Neural cell (in vitro differentiated cells): ENCODE measurements at regions not wholly inside any gene's neighbourhood (a gene's known extent, or its start where the extent isn't known, plus 50 kb on each side); places are given as distances from the start of the nearest gene placed in this dataset.

ENCODE experiments used
- CTCF ChIP-seq: fragments of 450-650 bp; IDR thresholded peaks from 2 replicates; pipeline ENCODE4 v1.5.1; 2014; ENCODE audit warnings: antibody characterized with exemption, mild to moderate bottlenecking, moderate library complexity; ENCODE audit not compliant: poor library complexity, severe bottlenecking
- EZH2 ChIP-seq: fragments of 200-600, 300-800 bp; shearing (Covaris generic), sonication (generic); IDR thresholded peaks from 2 replicates; pipeline ENCODE4 v1.6.1; 2014; ENCODE audit warnings: antibody characterized with exemption, low read length, borderline replicate concordance, mild to moderate bottlenecking; ENCODE audit not compliant: insufficient read depth, poor library complexity, severe bottlenecking
- POLR2AphosphoS5 ChIP-seq: IDR thresholded peaks from 2 replicates; pipeline ENCODE4 v1.6.1; 2012
- SMC3 ChIP-seq: fragments of 450-650 bp; conservative IDR thresholded peaks from 2 replicates; pipeline ENCODE4 v1.6.1; 2014; ENCODE audit warnings: antibody characterized with exemption, mild to moderate bottlenecking, moderate library complexity; ENCODE audit not compliant: poor library complexity
- TAF1 ChIP-seq: IDR thresholded peaks from 2 replicates; pipeline ENCODE4 v1.6.1; 2012; ENCODE audit warnings: low read depth

- TF ChIP-seq EZH2 (no peak), SMC3 (no peak), CTCF (no peak), POLR2AphosphoS5 (no peak), TAF1 (no peak)
Observed at GRCh38 chr1:82969340-82969739, 1029.6 kb downstream of the TTLL7 start.
